ENCODE measurements at regions not wholly inside any gene's neighbourhood (a gene's known extent, or its start where the extent isn't known, plus 50 kb on each side); places are given as distances from the start of the nearest gene placed in this dataset.

DNA sequence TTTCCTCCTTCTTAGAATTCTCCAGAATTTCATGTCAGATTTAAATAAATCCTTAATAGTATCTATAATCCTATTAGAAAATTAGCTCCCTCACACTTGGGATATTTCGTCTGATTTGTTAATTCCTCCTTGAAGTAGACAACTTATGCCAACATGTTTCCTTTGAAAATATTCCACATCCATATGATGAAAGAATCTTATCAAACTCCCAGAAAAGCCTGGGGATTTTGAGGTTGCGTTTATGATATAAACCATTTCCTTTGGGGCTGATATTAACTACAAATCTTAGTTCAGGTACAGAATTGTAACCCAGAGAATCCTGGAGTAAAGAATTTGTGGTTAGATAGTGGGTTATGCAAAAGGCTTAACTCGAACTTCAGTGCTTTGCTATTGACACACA is 2373.8 kb upstream of the ACO1 start (continued):
- TF ChIP-seq, protein P1, sequence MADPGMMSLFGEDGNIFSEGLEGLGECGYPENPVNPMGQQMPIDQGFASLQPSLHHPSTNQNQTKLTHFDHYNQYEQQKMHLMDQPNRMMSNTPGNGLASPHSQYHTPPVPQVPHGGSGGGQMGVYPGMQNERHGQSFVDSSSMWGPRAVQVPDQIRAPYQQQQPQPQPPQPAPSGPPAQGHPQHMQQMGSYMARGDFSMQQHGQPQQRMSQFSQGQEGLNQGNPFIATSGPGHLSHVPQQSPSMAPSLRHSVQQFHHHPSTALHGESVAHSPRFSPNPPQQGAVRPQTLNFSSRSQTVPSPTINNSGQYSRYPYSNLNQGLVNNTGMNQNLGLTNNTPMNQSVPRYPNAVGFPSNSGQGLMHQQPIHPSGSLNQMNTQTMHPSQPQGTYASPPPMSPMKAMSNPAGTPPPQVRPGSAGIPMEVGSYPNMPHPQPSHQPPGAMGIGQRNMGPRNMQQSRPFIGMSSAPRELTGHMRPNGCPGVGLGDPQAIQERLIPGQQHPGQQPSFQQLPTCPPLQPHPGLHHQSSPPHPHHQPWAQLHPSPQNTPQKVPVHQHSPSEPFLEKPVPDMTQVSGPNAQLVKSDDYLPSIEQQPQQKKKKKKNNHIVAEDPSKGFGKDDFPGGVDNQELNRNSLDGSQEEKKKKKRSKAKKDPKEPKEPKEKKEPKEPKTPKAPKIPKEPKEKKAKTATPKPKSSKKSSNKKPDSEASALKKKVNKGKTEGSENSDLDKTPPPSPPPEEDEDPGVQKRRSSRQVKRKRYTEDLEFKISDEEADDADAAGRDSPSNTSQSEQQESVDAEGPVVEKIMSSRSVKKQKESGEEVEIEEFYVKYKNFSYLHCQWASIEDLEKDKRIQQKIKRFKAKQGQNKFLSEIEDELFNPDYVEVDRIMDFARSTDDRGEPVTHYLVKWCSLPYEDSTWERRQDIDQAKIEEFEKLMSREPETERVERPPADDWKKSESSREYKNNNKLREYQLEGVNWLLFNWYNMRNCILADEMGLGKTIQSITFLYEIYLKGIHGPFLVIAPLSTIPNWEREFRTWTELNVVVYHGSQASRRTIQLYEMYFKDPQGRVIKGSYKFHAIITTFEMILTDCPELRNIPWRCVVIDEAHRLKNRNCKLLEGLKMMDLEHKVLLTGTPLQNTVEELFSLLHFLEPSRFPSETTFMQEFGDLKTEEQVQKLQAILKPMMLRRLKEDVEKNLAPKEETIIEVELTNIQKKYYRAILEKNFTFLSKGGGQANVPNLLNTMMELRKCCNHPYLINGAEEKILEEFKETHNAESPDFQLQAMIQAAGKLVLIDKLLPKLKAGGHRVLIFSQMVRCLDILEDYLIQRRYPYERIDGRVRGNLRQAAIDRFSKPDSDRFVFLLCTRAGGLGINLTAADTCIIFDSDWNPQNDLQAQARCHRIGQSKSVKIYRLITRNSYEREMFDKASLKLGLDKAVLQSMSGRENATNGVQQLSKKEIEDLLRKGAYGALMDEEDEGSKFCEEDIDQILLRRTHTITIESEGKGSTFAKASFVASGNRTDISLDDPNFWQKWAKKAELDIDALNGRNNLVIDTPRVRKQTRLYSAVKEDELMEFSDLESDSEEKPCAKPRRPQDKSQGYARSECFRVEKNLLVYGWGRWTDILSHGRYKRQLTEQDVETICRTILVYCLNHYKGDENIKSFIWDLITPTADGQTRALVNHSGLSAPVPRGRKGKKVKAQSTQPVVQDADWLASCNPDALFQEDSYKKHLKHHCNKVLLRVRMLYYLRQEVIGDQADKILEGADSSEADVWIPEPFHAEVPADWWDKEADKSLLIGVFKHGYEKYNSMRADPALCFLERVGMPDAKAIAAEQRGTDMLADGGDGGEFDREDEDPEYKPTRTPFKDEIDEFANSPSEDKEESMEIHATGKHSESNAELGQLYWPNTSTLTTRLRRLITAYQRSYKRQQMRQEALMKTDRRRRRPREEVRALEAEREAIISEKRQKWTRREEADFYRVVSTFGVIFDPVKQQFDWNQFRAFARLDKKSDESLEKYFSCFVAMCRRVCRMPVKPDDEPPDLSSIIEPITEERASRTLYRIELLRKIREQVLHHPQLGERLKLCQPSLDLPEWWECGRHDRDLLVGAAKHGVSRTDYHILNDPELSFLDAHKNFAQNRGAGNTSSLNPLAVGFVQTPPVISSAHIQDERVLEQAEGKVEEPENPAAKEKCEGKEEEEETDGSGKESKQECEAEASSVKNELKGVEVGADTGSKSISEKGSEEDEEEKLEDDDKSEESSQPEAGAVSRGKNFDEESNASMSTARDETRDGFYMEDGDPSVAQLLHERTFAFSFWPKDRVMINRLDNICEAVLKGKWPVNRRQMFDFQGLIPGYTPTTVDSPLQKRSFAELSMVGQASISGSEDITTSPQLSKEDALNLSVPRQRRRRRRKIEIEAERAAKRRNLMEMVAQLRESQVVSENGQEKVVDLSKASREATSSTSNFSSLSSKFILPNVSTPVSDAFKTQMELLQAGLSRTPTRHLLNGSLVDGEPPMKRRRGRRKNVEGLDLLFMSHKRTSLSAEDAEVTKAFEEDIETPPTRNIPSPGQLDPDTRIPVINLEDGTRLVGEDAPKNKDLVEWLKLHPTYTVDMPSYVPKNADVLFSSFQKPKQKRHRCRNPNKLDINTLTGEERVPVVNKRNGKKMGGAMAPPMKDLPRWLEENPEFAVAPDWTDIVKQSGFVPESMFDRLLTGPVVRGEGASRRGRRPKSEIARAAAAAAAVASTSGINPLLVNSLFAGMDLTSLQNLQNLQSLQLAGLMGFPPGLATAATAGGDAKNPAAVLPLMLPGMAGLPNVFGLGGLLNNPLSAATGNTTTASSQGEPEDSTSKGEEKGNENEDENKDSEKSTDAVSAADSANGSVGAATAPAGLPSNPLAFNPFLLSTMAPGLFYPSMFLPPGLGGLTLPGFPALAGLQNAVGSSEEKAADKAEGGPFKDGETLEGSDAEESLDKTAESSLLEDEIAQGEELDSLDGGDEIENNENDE (IDR thresholded peaks at IDR 0.05; ENCODE audit: insufficient replicate concordance, low read length): no peak
- TF ChIP-seq RBBP5 (IDR thresholded peaks at IDR 0.05; ENCODE audit: borderline replicate concordance, low read depth, low read length) (no peak), JUN (IDR thresholded peaks at IDR 0.05; ENCODE audit: low read depth, low read length) (no peak)
